HepG2 (cell line): ENCODE measurements at regions not wholly inside any gene's neighbourhood (a gene's known extent, or its start where the extent isn't known, plus 50 kb on each side); places are given as distances from the start of the nearest gene placed in this dataset.

ENCODE experiments used
- ATAC-seq: fragments of 200-7000 bp; cut with Tn5 transposase; 3 replicates; pipeline ENCODE4 v1.9.1; 2020; ENCODE audit warnings: mild to moderate bottlenecking, moderate library complexity
- BruUV-seq: library from RNA; stranded (reverse); fragments of 400-500 nt; replicated peaks from 2 replicates; lab custom pipeline; 2021; lab: Mats Ljungman, UMichigan
- CTCF ChIA-PET: fragments of 300-600 bp; formaldehyde crosslinking; extraction: SDS; loops from one replicate; lab custom pipeline; 2021; ENCODE audit warnings: low total read pairs, inconsistent platforms, low intra/inter-chr PET ratio; lab: Yijun Ruan, JAX
- POLR2A ChIA-PET: fragments of 350-600 bp; sonication (Branson Sonifier 250); formaldehyde crosslinking; loops from one replicate; lab custom pipeline; 2020; ENCODE audit warnings: antibody characterized with exemption, inconsistent platforms; lab: Yijun Ruan, JAX
- DNase-seq: peaks from one replicate; pipeline ENCODE4 v3.0.0-alpha.2; 2015; ENCODE audit warnings: low spot score
- FAIRE-seq: peaks from 3 replicates; lab custom pipeline; 2011; peaks lifted over from hg19 to GRCh38; lab: Jason Lieb, UNC
- H2AFZ ChIP-seq: one replicate; pipeline ENCODE4 v1.6.1; 2011; ENCODE audit warnings: low read length, inconsistent platforms
- H3K27ac ChIP-seq: fragments of 300-600 bp; 3 replicates; pipeline ENCODE4 v1.8.0; 2011; ENCODE audit warnings: mixed run types, mild to moderate bottlenecking, mixed read lengths, low read length, inconsistent platforms; ENCODE audit not compliant: insufficient read depth; ENCODE audit errors: extremely low read length
- H3K27me3 ChIP-seq, 2 experiments: fragments of 200-600 bp in 1 of 2; 2 replicates in 1 of 2; 3 replicates in 1 of 2; pipeline versions ENCODE4 v1.6.0 to v1.8.0; 2011; ENCODE audit warnings: low read length in 2 of 2, mild to moderate bottlenecking in 2 of 2, moderate library complexity in 2 of 2, inconsistent platforms in 1 of 2; ENCODE audit not compliant: insufficient read depth in 2 of 2, control insufficient read depth in 1 of 2
- H3K36me3 ChIP-seq, 2 experiments: fragments of 200-600 bp in 1 of 2; replicated peaks in 1 of 2; 2 replicates in 1 of 2; 3 replicates in 1 of 2; pipeline versions ENCODE4 v1.5.1 to v1.8.0; 2011; ENCODE audit warnings: low read length in 2 of 2, inconsistent platforms in 1 of 2; ENCODE audit not compliant: insufficient read depth in 2 of 2, control insufficient read depth in 1 of 2
- H3K4me1 ChIP-seq: 2 replicates; pipeline ENCODE4 v1.5.1; 2012; ENCODE audit warnings: low read length, inconsistent platforms; ENCODE audit not compliant: insufficient read depth
- H3K4me2 ChIP-seq: 2 replicates; pipeline ENCODE4 v1.6.0; 2011; ENCODE audit warnings: low read depth, low read length, inconsistent platforms
- H3K4me3 ChIP-seq, 3 experiments: fragments of 200-600 bp in 1 of 3; sonication (generic), shearing (Covaris generic) in 1 of 3; replicated peaks in 1 of 3; 2 replicates each; pipeline ENCODE4 v1.5.1; 2011 to 2016; ENCODE audit warnings: low read length in 3 of 3, inconsistent platforms in 2 of 3, low read depth in 2 of 3, mild to moderate bottlenecking in 2 of 3, control low read depth in 1 of 3, mixed read lengths in 1 of 3; ENCODE audit not compliant: insufficient read depth in 1 of 3
- H3K79me2 ChIP-seq: one replicate; pipeline ENCODE4 v1.6.1; 2011; ENCODE audit warnings: low read length, inconsistent platforms; ENCODE audit not compliant: insufficient read depth
- H3K9ac ChIP-seq: 2 replicates; pipeline ENCODE4 v1.6.0; 2011; ENCODE audit warnings: mild to moderate bottlenecking, low read depth, low read length, inconsistent platforms; ENCODE audit not compliant: insufficient read depth
- H3K9me3 ChIP-seq: 2 replicates; pipeline ENCODE4 v1.5.1; 2012; ENCODE audit warnings: mild to moderate bottlenecking, low read length
- H4K20me1 ChIP-seq: 2 replicates; pipeline ENCODE4 v1.6.0; 2011; ENCODE audit warnings: inconsistent platforms, mild to moderate bottlenecking, low read length, moderate library complexity; ENCODE audit not compliant: insufficient read depth
- FLYWCH1 ChIP-seq: sonication (generic); formaldehyde crosslinking; IDR thresholded peaks from 2 replicates; pipeline ENCODE4 v1.8.1; 2023; ENCODE audit warnings: mild to moderate bottlenecking, missing genetic modification reagents
- FOXO1 ChIP-seq: sonication (generic); formaldehyde crosslinking; IDR thresholded peaks from 2 replicates; pipeline ENCODE4 v1.4.0; 2020; ENCODE audit warnings: missing genetic modification reagents
- KLF6 ChIP-seq: IDR thresholded peaks from 2 replicates; pipeline ENCODE4 v1.8.0; 2016; ENCODE audit warnings: missing biosample characterization, missing genetic modification reagents
- KMT2A ChIP-seq: sonication (generic); formaldehyde crosslinking; IDR thresholded peaks from 2 replicates; pipeline ENCODE4 v1.4.0; 2020; ENCODE audit warnings: missing genetic modification reagents
- TBP ChIP-seq: sonication (generic); formaldehyde crosslinking; IDR thresholded peaks from 2 replicates; pipeline ENCODE4 v1.5.0; 2020; ENCODE audit warnings: missing genetic modification reagents
- TCF7 ChIP-seq: sonication (generic); IDR thresholded peaks from 2 replicates; pipeline ENCODE4 v1.6.1; 2016; ENCODE audit warnings: antibody characterized with exemption, low read depth
- TEAD3 ChIP-seq: optimal IDR thresholded peaks from 2 replicates; pipeline ENCODE3; 2016; ENCODE audit warnings: borderline replicate concordance
- ZBTB8A ChIP-seq: sonication (generic); formaldehyde crosslinking; IDR thresholded peaks from 2 replicates; pipeline ENCODE4 v1.4.0; 2020; ENCODE audit warnings: mild to moderate bottlenecking, low read depth, missing genetic modification reagents, borderline replicate concordance
- ZFX ChIP-seq: sonication (generic); formaldehyde crosslinking; IDR thresholded peaks from 2 replicates; pipeline ENCODE4 v1.4.0; 2020; ENCODE audit warnings: mild to moderate bottlenecking, low read depth, missing genetic modification reagents, moderate library complexity
- ZNF230 ChIP-seq: sonication (generic); formaldehyde crosslinking; IDR thresholded peaks from 2 replicates; pipeline ENCODE4 v1.4.0; 2020; ENCODE audit warnings: mild to moderate bottlenecking, missing genetic modification reagents
- ZNF510 ChIP-seq: sonication (generic); formaldehyde crosslinking; IDR thresholded peaks from 2 replicates; pipeline ENCODE4 v1.4.0; 2020; ENCODE audit warnings: low read depth, mild to moderate bottlenecking, missing genetic modification reagents
- ZNF672 ChIP-seq: sonication (generic); formaldehyde crosslinking; IDR thresholded peaks from 2 replicates; pipeline ENCODE4 v1.8.1; 2022; ENCODE audit warnings: missing genetic modification reagents
- ZNF737 ChIP-seq: sonication (generic); formaldehyde crosslinking; IDR thresholded peaks from 2 replicates; pipeline ENCODE4 v1.5.0; 2020; ENCODE audit warnings: missing genetic modification reagents, mild to moderate bottlenecking, borderline replicate concordance
- ZNF761 ChIP-seq: sonication (generic); formaldehyde crosslinking; conservative IDR thresholded peaks from 2 replicates; pipeline ENCODE4 v1.4.0; 2020; ENCODE audit warnings: mild to moderate bottlenecking, missing genetic modification reagents
- ZNF839 ChIP-seq: sonication (generic); formaldehyde crosslinking; IDR thresholded peaks from 2 replicates; pipeline ENCODE4 v1.4.0; 2020; ENCODE audit warnings: missing genetic modification reagents, mild to moderate bottlenecking, borderline replicate concordance
- ZSCAN29 ChIP-seq: sonication (generic); formaldehyde crosslinking; conservative IDR thresholded peaks from 2 replicates; pipeline ENCODE4 v1.4.0; 2020; ENCODE audit warnings: mild to moderate bottlenecking, missing genetic modification reagents
- WGBS: methylation state at CpG from one replicate; pipeline ENCODE4 v1.1.6; 2017; ENCODE audit warnings: low lambda C conversion rate; 5-methylcytosine and 5-hydroxymethylcytosine counted together
- in situ Hi-C: cut with HindIII; loops from 2 replicates; pipeline ENCODE4 v1.10.0; 2017; ENCODE audit warnings: low pct_unique_long_range_greater_than_20kb; ENCODE audit not compliant: extremely low pct_ligation_motif_present
- intact Hi-C: fragments of 100-400 bp; cut with micrococcal nuclease; formaldehyde crosslinking; loops from one replicate; pipeline ENCODE4 v1.10.0; 2022; ENCODE audit not compliant: unreplicated experiment
- TF ChIP-seq, protein P1 (sequence below): sonication (generic); formaldehyde crosslinking; IDR thresholded peaks from 2 replicates; pipeline ENCODE4 v1.5.1; 2020; ENCODE audit warnings: mild to moderate bottlenecking, missing genetic modification reagents, borderline replicate concordance

DNA sequence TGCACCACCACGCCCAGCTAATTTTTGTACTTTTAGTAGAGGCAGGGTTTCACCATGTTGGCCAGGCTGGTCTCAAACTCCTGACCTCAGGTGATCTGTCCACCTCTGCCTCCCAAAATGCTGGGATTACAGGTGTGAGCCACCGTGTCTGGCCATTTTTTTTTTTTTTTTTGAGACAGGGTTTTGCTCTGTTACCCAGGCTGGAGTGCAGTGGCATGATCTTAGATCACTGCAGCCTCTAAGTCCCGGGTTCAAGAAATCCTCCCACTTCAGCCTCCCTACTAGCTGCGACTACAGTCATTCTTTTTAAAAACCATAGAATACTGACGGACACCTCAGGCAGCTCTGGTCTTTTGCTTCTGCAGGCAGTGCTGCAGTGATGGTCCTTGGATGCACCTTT lies 54.9 kb upstream of the PTPN1 start (continued):
- 0 out of 2 replicates have a peak, but pooled peaks have one; percentile 16 for TF ChIP-seq ZNF737
- TF ChIP-seq, all 625 proteins: peak for 14; not testable (repeated sequence) for 611

DNA sequence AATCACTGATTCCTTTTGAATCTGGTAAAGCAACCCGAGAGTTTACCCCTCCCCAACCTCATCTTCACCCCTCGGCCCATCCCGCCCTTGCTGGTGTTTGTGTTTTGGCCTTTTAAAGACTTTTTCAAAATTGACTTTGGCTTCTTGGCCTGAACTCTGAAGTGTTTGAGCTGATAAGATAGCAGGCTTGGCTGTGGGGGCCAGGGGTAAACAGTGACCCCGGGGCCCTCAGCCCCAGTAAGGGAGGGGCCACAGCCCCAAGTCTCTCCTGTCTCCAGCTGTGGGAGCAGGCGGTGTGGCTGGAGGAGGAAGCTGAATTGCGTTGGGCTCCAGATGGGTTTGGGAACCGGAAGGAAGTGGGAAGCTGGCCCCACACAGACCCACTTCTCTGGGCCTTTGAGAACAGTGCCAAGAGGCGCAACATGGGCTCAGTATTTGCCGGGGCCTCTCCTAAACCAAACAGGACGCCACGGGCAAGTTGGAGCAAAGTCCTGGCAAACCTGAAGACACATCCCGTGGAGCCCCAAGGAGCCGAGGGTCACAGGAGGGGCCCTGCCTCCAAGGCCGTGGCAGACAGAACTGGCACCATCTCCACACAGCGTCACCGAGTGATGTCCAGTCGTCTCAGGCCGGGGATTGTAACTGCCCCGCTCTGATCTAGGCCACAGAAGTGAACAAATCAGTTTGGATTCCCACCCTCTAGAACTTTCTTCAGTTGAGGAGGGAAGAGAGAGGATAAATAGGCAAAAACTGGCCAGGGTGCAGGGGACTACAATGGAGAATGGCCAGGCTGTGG lies 54.3 kb upstream of the PTPN1 start:
- Histone ChIP-seq H3K9me3 (no peaks in the 10 kb centered on the region), H3K79me2 (no peaks in the 10 kb centered on the region), H3K9ac (peak overlapping the region; percentile 52), H3K4me2 (peak overlapping the region; percentile 67), H3K27ac (peak overlapping the region; percentile 71), H2AFZ (no peak overlapping the region), H4K20me1 (no peaks in the 10 kb centered on the region), H3K36me3 (no peaks in the 10 kb centered on the region), H3K4me3 (peak overlapping the region; percentile 15 to 49 (median 42); a peak in 5 of 6 replicates), H3K4me1 (peaks cover 99% of the 10 kb centered on the region), H3K27me3 (no peaks in the 10 kb centered on the region; a peak in 1 of 5 replicates)
- TSS peak; percentile 65 for BruUV-seq
- peak; percentile 94 for FAIRE-seq
- in situ Hi-C loops (no loop called here), intact Hi-C loops (no loop called here)
- WGBS = 6% methylated on average over 19 of the region's 19 CpGs
- POLR2A ChIA-PET = interaction anchor here (1.0 to 6.2 kb wide), 25 partner anchors 9 to 303 kb away, joined by 3 to 70 read pairs (median 4); partner anchors contain the start of genes CEBPB and PEDS1
- CTCF ChIA-PET = no interaction called here
- ATAC-seq = peak; percentile 50
- DNase-seq = peak; percentile 75
- TF ChIP-seq ZBTB8A (CRISPR knock-in tag) (peak; percentile 98; the same call in 1 of the 2 replicates), TBP (CRISPR knock-in tag) (no peak), TCF7 (peak; percentile 93), FLYWCH1 (CRISPR knock-in tag) (no peak), ZNF672 (no peak), FOXO1 (CRISPR knock-in tag) (peak; percentile 98), ZFX (CRISPR knock-in tag) (peak; percentile 85), KLF6 (CRISPR knock-in tag) (peak; percentile 13; the same call in 1 of the 2 replicates), ZNF839 (CRISPR knock-in tag) (no peak; the same call in 1 of the 2 replicates), ZNF510 (CRISPR knock-in tag) (peak; percentile 45; the same call in 1 of the 2 replicates), KMT2A (CRISPR knock-in tag) (peak; percentile 70), TEAD3 (CRISPR knock-in tag) (peak; percentile 82), ZSCAN29 (peak; percentile 97), ZNF761 (CRISPR knock-in tag) (peak; percentile 89; the same call in 1 of the 2 replicates), ZNF230 (CRISPR knock-in tag) (0 out of 2 replicates have a peak, but pooled peaks have one; percentile 72)
- TF ChIP-seq, protein P1, sequence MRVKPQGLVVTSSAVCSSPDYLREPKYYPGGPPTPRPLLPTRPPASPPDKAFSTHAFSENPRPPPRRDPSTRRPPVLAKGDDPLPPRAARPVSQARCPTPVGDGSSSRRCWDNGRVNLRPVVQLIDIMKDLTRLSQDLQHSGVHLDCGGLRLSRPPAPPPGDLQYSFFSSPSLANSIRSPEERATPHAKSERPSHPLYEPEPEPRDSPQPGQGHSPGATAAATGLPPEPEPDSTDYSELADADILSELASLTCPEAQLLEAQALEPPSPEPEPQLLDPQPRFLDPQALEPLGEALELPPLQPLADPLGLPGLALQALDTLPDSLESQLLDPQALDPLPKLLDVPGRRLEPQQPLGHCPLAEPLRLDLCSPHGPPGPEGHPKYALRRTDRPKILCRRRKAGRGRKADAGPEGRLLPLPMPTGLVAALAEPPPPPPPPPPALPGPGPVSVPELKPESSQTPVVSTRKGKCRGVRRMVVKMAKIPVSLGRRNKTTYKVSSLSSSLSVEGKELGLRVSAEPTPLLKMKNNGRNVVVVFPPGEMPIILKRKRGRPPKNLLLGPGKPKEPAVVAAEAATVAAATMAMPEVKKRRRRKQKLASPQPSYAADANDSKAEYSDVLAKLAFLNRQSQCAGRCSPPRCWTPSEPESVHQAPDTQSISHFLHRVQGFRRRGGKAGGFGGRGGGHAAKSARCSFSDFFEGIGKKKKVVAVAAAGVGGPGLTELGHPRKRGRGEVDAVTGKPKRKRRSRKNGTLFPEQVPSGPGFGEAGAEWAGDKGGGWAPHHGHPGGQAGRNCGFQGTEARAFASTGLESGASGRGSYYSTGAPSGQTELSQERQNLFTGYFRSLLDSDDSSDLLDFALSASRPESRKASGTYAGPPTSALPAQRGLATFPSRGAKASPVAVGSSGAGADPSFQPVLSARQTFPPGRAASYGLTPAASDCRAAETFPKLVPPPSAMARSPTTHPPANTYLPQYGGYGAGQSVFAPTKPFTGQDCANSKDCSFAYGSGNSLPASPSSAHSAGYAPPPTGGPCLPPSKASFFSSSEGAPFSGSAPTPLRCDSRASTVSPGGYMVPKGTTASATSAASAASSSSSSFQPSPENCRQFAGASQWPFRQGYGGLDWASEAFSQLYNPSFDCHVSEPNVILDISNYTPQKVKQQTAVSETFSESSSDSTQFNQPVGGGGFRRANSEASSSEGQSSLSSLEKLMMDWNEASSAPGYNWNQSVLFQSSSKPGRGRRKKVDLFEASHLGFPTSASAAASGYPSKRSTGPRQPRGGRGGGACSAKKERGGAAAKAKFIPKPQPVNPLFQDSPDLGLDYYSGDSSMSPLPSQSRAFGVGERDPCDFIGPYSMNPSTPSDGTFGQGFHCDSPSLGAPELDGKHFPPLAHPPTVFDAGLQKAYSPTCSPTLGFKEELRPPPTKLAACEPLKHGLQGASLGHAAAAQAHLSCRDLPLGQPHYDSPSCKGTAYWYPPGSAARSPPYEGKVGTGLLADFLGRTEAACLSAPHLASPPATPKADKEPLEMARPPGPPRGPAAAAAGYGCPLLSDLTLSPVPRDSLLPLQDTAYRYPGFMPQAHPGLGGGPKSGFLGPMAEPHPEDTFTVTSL (CRISPR knock-in tag) = peak; percentile 96
